GM12878 (cell line): ENCODE measurements at regions not wholly inside any gene's neighbourhood (a gene's known extent, or its start where the extent isn't known, plus 50 kb on each side); places are given as distances from the start of the nearest gene placed in this dataset.

ENCODE experiments used
- ATAC-seq: fragments of 200-7000 bp; cut with Tn5 transposase; 3 replicates; pipeline ENCODE4 v1.9.1; 2020; ENCODE audit warnings: mild to moderate bottlenecking, moderate library complexity
- BruUV-seq: library from RNA; stranded (reverse); fragments of 400-500 nt; replicated peaks from 2 replicates; lab custom pipeline; 2021; lab: Mats Ljungman, UMichigan
- CTCF ChIA-PET: fragments of 300-600 bp; sonication (Branson Sonifier 250); formaldehyde crosslinking; extraction: SDS; loops from one replicate; lab custom pipeline; 2021; ENCODE audit warnings: inconsistent platforms; lab: Yijun Ruan, JAX
- POLR2A ChIA-PET: fragments of 350-600 bp; formaldehyde crosslinking; extraction: SDS; loops from one replicate; lab custom pipeline; 2021; ENCODE audit warnings: inconsistent platforms; lab: Charles Lee
- RAD21 ChIA-PET: fragments of 300-600 bp; sonication (Branson Sonifier 250); formaldehyde crosslinking; loops from one replicate; lab custom pipeline; 2023; ENCODE audit warnings: antibody characterized with exemption; ENCODE audit not compliant: unreplicated experiment; lab: Charles Lee
- SMC1A ChIA-PET: fragments of 300-600 bp; sonication (Branson Sonifier 250); formaldehyde crosslinking; loops from one replicate; lab custom pipeline; 2023; ENCODE audit not compliant: unreplicated experiment, uncharacterized antibody; lab: Charles Lee
- DNase-seq: peaks from one replicate; pipeline ENCODE4 v3.0.0-alpha.2; 2011; ENCODE audit warnings: low read depth, low spot score
- FAIRE-seq: peaks from 3 replicates; lab custom pipeline; 2011; peaks lifted over from hg19 to GRCh38; lab: Jason Lieb, UNC
- H2AFZ ChIP-seq: 2 replicates; pipeline ENCODE4 v1.6.0; 2011; ENCODE audit warnings: low read depth, low read length, control low read depth; ENCODE audit not compliant: control insufficient read depth
- H3K27ac ChIP-seq: 2 replicates; pipeline ENCODE4 v1.5.1; 2011; ENCODE audit warnings: control low read depth; ENCODE audit not compliant: control insufficient read depth, insufficient read depth
- H3K27me3 ChIP-seq, 2 experiments: replicated peaks in 1 of 2; 2 replicates each; pipeline versions ENCODE4 v1.6.0 to v1.6.1; 2011; ENCODE audit warnings: low read length in 1 of 2; ENCODE audit not compliant: control insufficient read depth in 2 of 2, insufficient read depth in 2 of 2
- H3K36me3 ChIP-seq, 2 experiments: 2 replicates each; pipeline ENCODE4 v1.5.1; 2011; ENCODE audit warnings: low read length in 1 of 2; ENCODE audit not compliant: control insufficient read depth in 2 of 2, insufficient read depth in 2 of 2
- H3K4me1 ChIP-seq: 2 replicates; pipeline ENCODE4 v1.6.1; 2011; ENCODE audit warnings: mild to moderate bottlenecking, low read length, moderate library complexity, mixed read lengths; ENCODE audit not compliant: control insufficient read depth, insufficient read depth
- H3K4me2 ChIP-seq: 2 replicates; pipeline ENCODE4 v1.6.0; 2011; ENCODE audit warnings: control low read depth; ENCODE audit not compliant: control insufficient read depth, insufficient read depth
- H3K4me3 ChIP-seq: fragments of 200-600 bp; sonication (generic); 2 replicates; pipeline ENCODE4 v1.5.1; 2016
- H3K79me2 ChIP-seq: 2 replicates; pipeline ENCODE4 v1.6.0; 2011; ENCODE audit warnings: low read length; ENCODE audit not compliant: control insufficient read depth, insufficient read depth
- H3K9ac ChIP-seq: 2 replicates; pipeline ENCODE4 v1.8.0; 2011; ENCODE audit warnings: low read length, control low read depth, mixed read lengths; ENCODE audit not compliant: control insufficient read depth, insufficient read depth
- H3K9me3 ChIP-seq: replicated peaks from 3 replicates; pipeline ENCODE4 v1.5.1; 2011; ENCODE audit warnings: mild to moderate bottlenecking, low read length; ENCODE audit not compliant: control insufficient read depth, insufficient read depth
- H4K20me1 ChIP-seq: 2 replicates; pipeline ENCODE4 v1.6.0; 2011; ENCODE audit not compliant: control insufficient read depth, insufficient read depth
- ASH2L ChIP-seq: fragments of 300-600, 200-600 bp; sonication (generic); IDR thresholded peaks from 2 replicates; pipeline ENCODE4 v1.6.1; 2017; ENCODE audit warnings: low read depth, mild to moderate bottlenecking, borderline replicate concordance
- BCL3 ChIP-seq: IDR thresholded peaks from 2 replicates; pipeline ENCODE4 v1.6.1; 2011; ENCODE audit warnings: borderline replicate concordance, low read depth, mild to moderate bottlenecking, moderate library complexity, low read length; ENCODE audit not compliant: insufficient read depth, poor library complexity, severe bottlenecking
- BHLHE40 ChIP-seq, 2 experiments: fragments of 450-650 bp in 1 of 2; IDR thresholded peaks; 2 replicates each; pipeline ENCODE4 v1.6.1; 2011 to 2017; ENCODE audit warnings: low read depth in 2 of 2, borderline replicate concordance in 1 of 2, improper control_type of control experiment in 1 of 2, low read length in 1 of 2, mild to moderate bottlenecking in 1 of 2
- KDM1A ChIP-seq: fragments of 200-600 bp; sonication (generic); IDR thresholded peaks from 2 replicates; pipeline ENCODE4 v1.6.1; 2016; ENCODE audit warnings: borderline replicate concordance
- LARP7 ChIP-seq: fragments of 450-650 bp; IDR thresholded peaks from 2 replicates; pipeline ENCODE4 v1.6.1; 2017; ENCODE audit warnings: mild to moderate bottlenecking
- PBX3 ChIP-seq: IDR thresholded peaks from 2 replicates; pipeline ENCODE4 v1.6.1; 2011; ENCODE audit warnings: mild to moderate bottlenecking, low read depth, low read length, moderate library complexity; ENCODE audit not compliant: insufficient replicate concordance
- RB1 ChIP-seq: fragments of 450-650 bp; formaldehyde crosslinking; IDR thresholded peaks from 2 replicates; pipeline ENCODE4 v1.6.1; 2017; ENCODE audit warnings: mild to moderate bottlenecking, borderline replicate concordance
- RELA ChIP-seq: fragments of 450-650 bp; IDR thresholded peaks from 2 replicates; pipeline ENCODE4 v1.8.0; 2014; ENCODE audit warnings: borderline replicate concordance; ENCODE audit not compliant: partially characterized antibody
- SMAD5 ChIP-seq: IDR thresholded peaks from 2 replicates; pipeline ENCODE4 v1.6.1; 2016; ENCODE audit warnings: antibody characterized with exemption, low read depth
- SREBF1 ChIP-seq: IDR thresholded peaks from 2 replicates; pipeline ENCODE4 v1.6.1; 2012; ENCODE audit warnings: mild to moderate bottlenecking, low read length
- TCF7 ChIP-seq: IDR thresholded peaks from 2 replicates; pipeline ENCODE4 v1.6.1; 2014; ENCODE audit warnings: antibody characterized with exemption, borderline replicate concordance
- ZNF24 ChIP-seq: fragments of 450-650 bp; IDR thresholded peaks from 2 replicates; pipeline ENCODE4 v1.6.1; 2017; ENCODE audit warnings: antibody characterized with exemption, mild to moderate bottlenecking
- WGBS: methylation state at CpG from one replicate; pipeline ENCODE4 v1.1.6; 2016; ENCODE audit warnings: low lambda C conversion rate; ENCODE audit not compliant: insufficient replicate concordance, insufficient coverage; ENCODE audit errors: missing lambda C conversion rate; 5-methylcytosine and 5-hydroxymethylcytosine counted together
- in situ Hi-C: fragments of 300-500 bp; cut with MboI; formaldehyde crosslinking; loops from 9 replicates; pipeline ENCODE4 v1.14.3; 2018; ENCODE audit warnings: mixed read lengths
- intact Hi-C: fragments of 100-400 bp; cut with micrococcal nuclease; formaldehyde crosslinking; loops from one replicate; pipeline ENCODE4 v1.14.2; 2022; ENCODE audit not compliant: unreplicated experiment

- TF ChIP-seq PBX3 (no peak), SMAD5 (no peak), BCL3 (no peak), TCF7 (no peak)
- TF ChIP-seq, all 136 proteins: peak for 0
Measured at GRCh38 chrX:94758130-94758529, 1084.1 kb downstream of the FAM133A start (continued).

- ChIA-PET POLR2A (no interaction called here), RAD21 (no interaction called here), SMC1A (interaction anchor here (1.8 kb wide), 1 partner anchor 9 kb away, joined by 6 read pairs; no protein-coding TSS in a partner anchor), CTCF (interaction anchor here (0.6 to 1.4 kb wide), 2 partner anchors 13 to 263 kb away, joined by 3 to 6 read pairs; no protein-coding TSS in a partner anchor)
- no peak overlapping the region for H3K4me3 ChIP-seq
- no peak overlapping the region for H3K9ac ChIP-seq
- intact Hi-C loops (no loop called here), in situ Hi-C loops (no loop called here)
- BruUV-seq: no TSS peak
- no peaks in the 10 kb centered on the region for H3K27me3 ChIP-seq
- H3K4me2 ChIP-seq: no peak overlapping the region
- FAIRE-seq: no peak
- TF ChIP-seq SREBF1 (no peak), KDM1A (no peak), BHLHE40 (IDR thresholded peaks at IDR 0.05; ENCODE audit: borderline replicate concordance in 1 of 2, low read depth in 2 of 2, low read length in 1 of 2) (no peak), LARP7 (no peak), RELA (no peak), RB1 (no peak), ASH2L (no peak), ZNF24 (no peak)
- no peaks in the 10 kb centered on the region for H3K9me3 ChIP-seq
- no peaks in the 10 kb centered on the region for H3K79me2 ChIP-seq
- H3K36me3 ChIP-seq: no peaks in the 10 kb centered on the region
- no peak for DNase-seq
- ATAC-seq: no peak
- no peak overlapping the region for H2AFZ ChIP-seq
- no peaks in the 10 kb centered on the region for H4K20me1 ChIP-seq
- H3K4me1 ChIP-seq: no peaks in the 10 kb centered on the region
- no peak overlapping the region for H3K27ac ChIP-seq
- WGBS: 3% methylated on average over 2 of the region's 2 CpGs
Measured at GRCh38 chrX:94775640-94776039, 1101.6 kb downstream of the FAM133A start.
